ENCODE measurements at regions not wholly inside any gene's neighbourhood (a gene's known extent, or its start where the extent isn't known, plus 50 kb on each side); places are given as distances from the start of the nearest gene placed in this dataset.

- DNase-seq, result peak; percentile 3
These were observed 55.1 kb upstream of the LAMA2 start for GRCh38 chr6:128827675-128828464.

GRCh38 chr6:128826606-128827005 is 56.3 kb upstream of the LAMA2 start:
- DNase-seq, result no peak

- peak; percentile 72 for DNase-seq
These were observed 60.7 kb upstream of the LAMA2 start for GRCh38 chr6:128822271-128822670.

- no peak for DNase-seq
These were observed 61.8 kb upstream of the LAMA2 start for GRCh38 chr6:128821116-128821515.

GRCh38 chr6:128808856-128809255 is 74.1 kb upstream of the LAMA2 start:
- DNase-seq, result no peak

GRCh38 chr6:128807577-128807976 is 75.4 kb upstream of the LAMA2 start:
- peak; percentile 66 for DNase-seq

- peak; percentile 47 for DNase-seq
These were observed 76.7 kb upstream of the LAMA2 start for GRCh38 chr6:128806261-128806660.

GRCh38 chr6:128803911-128804310 is 79.0 kb upstream of the LAMA2 start:
- DNase-seq, result peak; percentile 75

GRCh38 chr6:128801621-128802020 is 81.3 kb upstream of the LAMA2 start:
- no peak for DNase-seq

- DNase-seq, result no peak
These were observed 98.7 kb upstream of the LAMA2 start for GRCh38 chr6:128784266-128784665.

- no peak for DNase-seq
These were observed 114.8 kb upstream of the LAMA2 start for GRCh38 chr6:128768187-128768586.

GRCh38 chr6:128767705-128768104 is 115.2 kb upstream of the LAMA2 start:
- DNase-seq, result no peak

- DNase-seq, result no peak
These were observed 115.8 kb upstream of the LAMA2 start for GRCh38 chr6:128767150-128767549.

GRCh38 chr6:128763599-128764300 is 119.2 kb upstream of the LAMA2 start:
- no peak for DNase-seq

- DNase-seq, result no peak
These were observed 123.0 kb upstream of the LAMA2 start for GRCh38 chr6:128759901-128760300.

- DNase-seq, result no peak
These were observed 123.5 kb upstream of the LAMA2 start for GRCh38 chr6:128759447-128759846.

GRCh38 chr6:128757961-128758360 is 125.0 kb upstream of the LAMA2 start:
- no peak for DNase-seq

- no peak for DNase-seq
These were observed 128.2 kb upstream of the LAMA2 start for GRCh38 chr6:128754658-128755256.

- no peak for DNase-seq
These were observed 138.8 kb upstream of the LAMA2 start for GRCh38 chr6:128743974-128744765.

- no peak for DNase-seq
These were observed 140.0 kb upstream of the LAMA2 start for GRCh38 chr6:128742900-128743299.

GRCh38 chr6:128740951-128741350 is 142.0 kb upstream of the LAMA2 start:
- DNase-seq, result no peak

GRCh38 chr6:128739112-128739511 is 143.8 kb upstream of the LAMA2 start:
- DNase-seq, result no peak

GRCh38 chr6:128738112-128738511 is 144.8 kb upstream of the LAMA2 start:
- DNase-seq, result no peak
